ENCODE measurements at regions not wholly inside any gene's neighbourhood (a gene's known extent, or its start where the extent isn't known, plus 50 kb on each side); places are given as distances from the start of the nearest gene placed in this dataset.

DNA sequence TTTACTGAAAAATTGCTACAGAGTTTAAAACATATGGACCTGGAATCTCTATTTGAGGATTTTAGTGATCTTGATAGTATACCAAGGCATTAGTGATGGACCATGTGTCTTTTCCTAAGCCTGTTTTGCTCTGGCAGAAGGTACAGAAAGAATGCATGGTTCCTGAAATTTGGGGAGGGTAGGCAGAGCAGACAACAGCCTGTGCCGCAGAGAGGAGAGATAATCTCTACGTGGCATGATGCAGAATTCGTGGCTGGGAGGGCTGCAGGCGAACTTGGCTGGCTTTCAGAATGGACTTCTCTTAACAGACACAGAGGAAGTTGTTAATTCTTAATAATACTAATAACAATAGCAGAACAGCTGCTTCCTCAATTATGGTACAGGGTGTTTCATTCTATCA, 137.5 kb upstream of the FOXB1 start:
- TF ChIP-seq, protein P1, sequence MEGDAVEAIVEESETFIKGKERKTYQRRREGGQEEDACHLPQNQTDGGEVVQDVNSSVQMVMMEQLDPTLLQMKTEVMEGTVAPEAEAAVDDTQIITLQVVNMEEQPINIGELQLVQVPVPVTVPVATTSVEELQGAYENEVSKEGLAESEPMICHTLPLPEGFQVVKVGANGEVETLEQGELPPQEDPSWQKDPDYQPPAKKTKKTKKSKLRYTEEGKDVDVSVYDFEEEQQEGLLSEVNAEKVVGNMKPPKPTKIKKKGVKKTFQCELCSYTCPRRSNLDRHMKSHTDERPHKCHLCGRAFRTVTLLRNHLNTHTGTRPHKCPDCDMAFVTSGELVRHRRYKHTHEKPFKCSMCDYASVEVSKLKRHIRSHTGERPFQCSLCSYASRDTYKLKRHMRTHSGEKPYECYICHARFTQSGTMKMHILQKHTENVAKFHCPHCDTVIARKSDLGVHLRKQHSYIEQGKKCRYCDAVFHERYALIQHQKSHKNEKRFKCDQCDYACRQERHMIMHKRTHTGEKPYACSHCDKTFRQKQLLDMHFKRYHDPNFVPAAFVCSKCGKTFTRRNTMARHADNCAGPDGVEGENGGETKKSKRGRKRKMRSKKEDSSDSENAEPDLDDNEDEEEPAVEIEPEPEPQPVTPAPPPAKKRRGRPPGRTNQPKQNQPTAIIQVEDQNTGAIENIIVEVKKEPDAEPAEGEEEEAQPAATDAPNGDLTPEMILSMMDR (IDR thresholded peaks at IDR 0.05 in 8 of 11, conservative IDR thresholded peaks at IDR 0.05 in 3 of 11) = no peak
- TF ChIP-seq POLR2A (IDR thresholded peaks at IDR 0.05) (no peak), POLR2AphosphoS5 (IDR thresholded peaks at IDR 0.05) (no peak)

Measured in spleen (tissue), 7 donors.